ENCODE measurements at regions not wholly inside any gene's neighbourhood (a gene's known extent, or its start where the extent isn't known, plus 50 kb on each side); places are given as distances from the start of the nearest gene placed in this dataset.

DNA sequence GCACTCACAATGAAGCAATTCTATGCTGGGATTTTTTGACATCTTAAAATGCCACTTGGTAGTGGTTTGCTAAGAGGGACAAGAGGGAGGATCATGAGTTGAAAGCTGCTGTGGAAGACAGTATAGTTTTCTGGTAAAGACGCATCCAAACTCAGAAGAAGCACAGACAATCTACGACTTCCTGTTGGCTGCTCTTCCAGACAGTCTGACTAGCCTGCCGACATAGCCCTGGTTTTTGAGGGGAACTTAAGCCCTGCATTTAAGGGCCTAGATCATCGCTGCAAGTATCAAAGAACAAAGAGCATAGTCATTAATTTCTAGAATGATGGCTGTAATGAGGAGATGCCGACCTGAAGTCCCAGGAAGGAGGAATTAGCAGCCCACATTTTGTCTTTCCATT, 99.9 kb upstream of the IKZF1 start:
- Mint-ChIP-seq H3K4me3 (no peak overlapping the region), H3K36me3 (ENCODE audit: low read depth) (no peaks in the 10 kb centered on the region), H3K9me3 (no peaks in the 10 kb centered on the region), H3K27me3 (no peaks in the 10 kb centered on the region), H3K4me1 (peaks cover 42% of the 10 kb centered on the region), H3K27ac (peak overlapping the region; percentile 9)
- no peak for ATAC-seq (ENCODE audit: low read depth)
- ChIA-PET POLR2A (interaction anchor here (1.3 to 3.6 kb wide), 2 partner anchors 101 to 163 kb away, joined by 15 to 23 read pairs; partner anchors contain the start of gene IKZF1), CTCF (interaction anchor here (0.9 to 6.6 kb wide), 20 partner anchors 14 to 956 kb away, joined by 3 to 104 read pairs (median 8); partner anchors contain the start of gene IKZF1)
- no peak for DNase-seq
- TF ChIP-seq, protein P1, sequence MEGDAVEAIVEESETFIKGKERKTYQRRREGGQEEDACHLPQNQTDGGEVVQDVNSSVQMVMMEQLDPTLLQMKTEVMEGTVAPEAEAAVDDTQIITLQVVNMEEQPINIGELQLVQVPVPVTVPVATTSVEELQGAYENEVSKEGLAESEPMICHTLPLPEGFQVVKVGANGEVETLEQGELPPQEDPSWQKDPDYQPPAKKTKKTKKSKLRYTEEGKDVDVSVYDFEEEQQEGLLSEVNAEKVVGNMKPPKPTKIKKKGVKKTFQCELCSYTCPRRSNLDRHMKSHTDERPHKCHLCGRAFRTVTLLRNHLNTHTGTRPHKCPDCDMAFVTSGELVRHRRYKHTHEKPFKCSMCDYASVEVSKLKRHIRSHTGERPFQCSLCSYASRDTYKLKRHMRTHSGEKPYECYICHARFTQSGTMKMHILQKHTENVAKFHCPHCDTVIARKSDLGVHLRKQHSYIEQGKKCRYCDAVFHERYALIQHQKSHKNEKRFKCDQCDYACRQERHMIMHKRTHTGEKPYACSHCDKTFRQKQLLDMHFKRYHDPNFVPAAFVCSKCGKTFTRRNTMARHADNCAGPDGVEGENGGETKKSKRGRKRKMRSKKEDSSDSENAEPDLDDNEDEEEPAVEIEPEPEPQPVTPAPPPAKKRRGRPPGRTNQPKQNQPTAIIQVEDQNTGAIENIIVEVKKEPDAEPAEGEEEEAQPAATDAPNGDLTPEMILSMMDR (IDR thresholded peaks at IDR 0.05) = no peak
- intact Hi-C loops (cut with micrococcal nuclease) = loop anchor here (2.0 to 10.0 kb wide), 2 partner anchors 860 to 956 kb away; no protein-coding TSS in a partner anchor

DNA sequence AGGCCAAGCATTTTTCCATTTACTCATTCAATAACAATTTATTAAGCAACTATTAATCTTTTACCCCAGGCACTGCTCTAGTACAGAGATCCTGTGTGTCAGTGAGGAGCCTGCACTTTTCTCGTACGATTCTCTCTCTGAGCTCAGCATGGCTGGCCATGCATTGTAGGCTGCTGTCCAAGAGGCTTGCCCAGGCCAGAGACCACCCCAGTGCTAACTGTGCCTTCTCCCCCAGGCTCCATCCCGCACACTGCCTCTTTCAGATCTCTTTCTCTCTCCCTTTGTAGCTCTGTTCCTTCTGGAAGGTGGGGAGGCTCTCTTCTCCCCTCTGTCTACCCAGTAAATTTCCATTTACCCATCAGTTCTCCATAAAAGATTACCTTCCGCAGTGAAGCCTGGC, 101.0 kb upstream of the IKZF1 start:
- Mint-ChIP-seq H3K4me3 (no peak overlapping the region), H3K9me3 (no peaks in the 10 kb centered on the region), H3K27ac (no peak overlapping the region), H3K27me3 (no peaks in the 10 kb centered on the region), H3K36me3 (ENCODE audit: low read depth) (no peaks in the 10 kb centered on the region), H3K4me1 (peaks cover 41% of the 10 kb centered on the region)
- TF ChIP-seq, protein P1 (IDR thresholded peaks at IDR 0.05) = no peak
- no peak for DNase-seq
- no peak for ATAC-seq (ENCODE audit: low read depth)
- ChIA-PET POLR2A (no interaction called here), CTCF (interaction anchor here (0.9 to 6.6 kb wide), 6 partner anchors 56 to 264 kb away, joined by 3 to 85 read pairs (median 13); no protein-coding TSS in a partner anchor)
- intact Hi-C loops (cut with micrococcal nuclease) = loop anchor here (10.0 kb wide), 1 partner anchor 861 kb away; no protein-coding TSS in a partner anchor

DNA sequence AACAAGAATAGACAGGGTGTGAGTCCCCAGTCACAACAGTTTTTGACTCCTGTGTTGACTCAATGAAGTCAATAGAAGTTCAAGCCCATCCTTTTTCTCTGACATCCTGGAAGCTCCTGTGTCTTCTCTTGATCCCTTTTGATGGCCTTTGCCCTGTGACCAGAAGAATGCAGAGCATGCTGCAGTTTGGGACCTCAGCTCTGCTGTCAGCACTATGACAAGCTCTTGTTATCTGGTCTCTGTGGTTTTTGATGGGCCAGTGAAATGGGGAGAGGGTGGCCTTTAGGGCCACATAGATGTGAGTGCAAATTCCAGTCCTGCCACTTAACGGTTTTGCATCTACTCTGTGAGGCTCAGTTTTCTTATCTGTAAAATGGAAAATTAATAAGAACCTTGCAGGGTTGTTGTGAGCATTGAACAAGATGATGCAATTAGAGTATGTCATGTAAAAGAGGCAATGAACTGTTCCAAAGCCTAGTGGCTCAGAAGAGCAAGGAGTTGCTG, 102.4 kb upstream of the IKZF1 start:
- CTCF ChIA-PET = interaction anchor here (1.6 to 6.6 kb wide), 3 partner anchors 60 to 216 kb away, joined by 3 to 85 read pairs (median 9); no protein-coding TSS in a partner anchor

DNA sequence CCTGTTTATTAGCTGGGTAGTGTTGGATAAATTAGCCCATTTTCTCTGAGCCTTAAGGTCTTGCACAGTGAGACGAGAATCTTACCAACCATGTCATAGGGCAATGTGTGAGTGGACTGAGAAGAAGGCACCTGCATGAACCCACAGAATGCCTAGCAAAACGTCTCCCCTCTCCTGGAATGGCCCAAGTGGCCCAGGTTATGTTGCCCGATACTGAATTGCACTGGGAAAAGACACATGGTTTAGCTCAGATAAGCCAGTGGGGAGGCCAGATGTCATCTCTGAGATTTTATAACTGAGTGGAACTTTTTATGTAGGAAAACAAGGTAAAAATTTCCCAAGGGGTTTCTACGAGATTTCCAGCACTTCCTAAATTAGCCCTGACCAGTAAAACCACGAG, 104.7 kb upstream of the IKZF1 start:
- Mint-ChIP-seq H3K27ac (no peak overlapping the region), H3K4me1 (peaks cover 31% of the 10 kb centered on the region), H3K36me3 (ENCODE audit: low read depth) (no peaks in the 10 kb centered on the region), H3K9me3 (no peaks in the 10 kb centered on the region), H3K4me3 (no peak overlapping the region), H3K27me3 (no peaks in the 10 kb centered on the region)
- ATAC-seq (ENCODE audit: low read depth) = no peak
- no peak for DNase-seq
- intact Hi-C loops (cut with micrococcal nuclease) = loop anchor here (10.0 kb wide), 1 partner anchor 865 kb away; no protein-coding TSS in a partner anchor
- TF ChIP-seq, protein P1 (IDR thresholded peaks at IDR 0.05) = no peak
- POLR2A ChIA-PET = interaction anchor here (1.1 kb wide), 1 partner anchor 172 kb away, joined by 4 read pairs; no protein-coding TSS in a partner anchor
- CTCF ChIA-PET = interaction anchor here (0.5 to 1.1 kb wide), 2 partner anchors 43 to 218 kb away, joined by 3 read pairs; no protein-coding TSS in a partner anchor

More for the DNA sequence above, 102.4 kb upstream of the IKZF1 start:
- Mint-ChIP-seq H3K27me3 (no peaks in the 10 kb centered on the region), H3K36me3 (ENCODE audit: low read depth) (no peaks in the 10 kb centered on the region), H3K27ac (no peak overlapping the region), H3K4me3 (no peak overlapping the region), H3K4me1 (peaks cover 46% of the 10 kb centered on the region), H3K9me3 (no peaks in the 10 kb centered on the region)
- POLR2A ChIA-PET = interaction anchor here (0.6 kb wide), 1 partner anchor 140 kb away, joined by 6 read pairs; no protein-coding TSS in a partner anchor
- TF ChIP-seq, protein P1 (IDR thresholded peaks at IDR 0.05) = no peak
- ATAC-seq (ENCODE audit: low read depth) (no peak), DNase-seq (no peak)
- intact Hi-C loops (cut with micrococcal nuclease) = loop anchor here (10.0 kb wide), 1 partner anchor 863 kb away; no protein-coding TSS in a partner anchor

DNA sequence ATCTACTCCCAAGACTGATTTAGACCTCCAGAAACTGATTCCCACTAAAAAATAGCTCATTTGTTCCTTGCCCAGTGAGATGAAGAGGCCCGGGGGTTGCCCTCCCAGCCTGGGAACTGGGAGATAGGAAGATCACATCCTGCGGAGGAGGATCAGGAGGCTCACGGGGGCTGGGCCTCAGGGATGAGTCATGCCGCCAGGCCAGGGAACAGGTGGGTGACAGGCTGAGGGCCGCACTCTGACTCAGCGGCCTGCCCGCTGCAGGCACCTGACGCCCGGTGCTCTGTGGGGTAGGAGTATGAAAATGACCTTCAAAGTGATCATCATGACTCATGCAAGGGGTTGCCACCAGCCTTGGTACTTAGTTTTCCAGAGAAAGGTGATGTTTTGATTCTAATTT, 104.5 kb upstream of the ZPBP start:
- H3K27me3 Mint-ChIP-seq = no peaks in the 10 kb centered on the region
- CTCF ChIA-PET = interaction anchor here (1.2 kb wide), 1 partner anchor 41 kb away, joined by 3 read pairs; no protein-coding TSS in a partner anchor
- TF ChIP-seq, protein P1 (IDR thresholded peaks at IDR 0.05) = no peak
- peak; percentile 98 for ATAC-seq (ENCODE audit: low read depth)
- H3K4me3 Mint-ChIP-seq = no peak overlapping the region
- no peaks in the 10 kb centered on the region for H3K36me3 Mint-ChIP-seq (ENCODE audit: low read depth)
- POLR2A ChIA-PET = interaction anchor here (1.0 kb wide), 2 partner anchors 49 to 52 kb away, joined by 3 to 4 read pairs; no protein-coding TSS in a partner anchor
- no peak for DNase-seq
- intact Hi-C loops (cut with micrococcal nuclease) = loop anchor here (1.0 kb wide), 1 partner anchor 49 kb away; no protein-coding TSS in a partner anchor
- peak overlapping the region; percentile 78 for H3K27ac Mint-ChIP-seq
- H3K9me3 Mint-ChIP-seq = no peaks in the 10 kb centered on the region
- H3K4me1 Mint-ChIP-seq = peaks cover 24% of the 10 kb centered on the region
